ENCODE measurements at regions not wholly inside any gene's neighbourhood (a gene's known extent, or its start where the extent isn't known, plus 50 kb on each side); places are given as distances from the start of the nearest gene placed in this dataset.

GRCh38 chr10:59077855-59078254 is 98.6 kb upstream of the PHYHIPL start:
- H3K4me1 ChIP-seq (ENCODE audit: insufficient read depth, low read length): peaks cover 3% of the 10 kb centered on the region
- H3K27ac ChIP-seq (ENCODE audit: low read depth, low read length): no peak overlapping the region
- no peak overlapping the region for H3K9ac ChIP-seq (ENCODE audit: low read length)
- no peaks in the 10 kb centered on the region for H3K9me3 ChIP-seq (ENCODE audit: low read length)
- no peak overlapping the region for H3K4me3 ChIP-seq (ENCODE audit: low read depth in 1 of 2, low read length in 2 of 2)
- no peaks in the 10 kb centered on the region for H3K36me3 ChIP-seq (ENCODE audit: insufficient read depth, low read length)
- H3K27me3 ChIP-seq (ENCODE audit: control insufficient read depth in 1 of 2, insufficient read depth in 2 of 2, low read length in 2 of 2): no peaks in the 10 kb centered on the region

GRCh38 chr10:59078978-59079377 is 97.5 kb upstream of the PHYHIPL start:
- Histone ChIP-seq H3K4me1 (ENCODE audit: insufficient read depth, low read length) (peaks cover 3% of the 10 kb centered on the region), H3K9ac (ENCODE audit: low read length) (no peak overlapping the region), H3K4me3 (ENCODE audit: low read depth in 1 of 2, low read length in 2 of 2) (no peak overlapping the region), H3K9me3 (ENCODE audit: low read length) (no peaks in the 10 kb centered on the region), H3K27me3 (ENCODE audit: control insufficient read depth in 1 of 2, insufficient read depth in 2 of 2, low read length in 2 of 2) (no peaks in the 10 kb centered on the region), H3K36me3 (ENCODE audit: insufficient read depth, low read length) (no peaks in the 10 kb centered on the region), H3K27ac (ENCODE audit: low read depth, low read length) (no peak overlapping the region)

GRCh38 chr10:59079386-59080226 is 96.8 kb upstream of the PHYHIPL start:
- no peak overlapping the region for H3K27ac ChIP-seq (ENCODE audit: low read depth, low read length)
- no peak overlapping the region for H3K9ac ChIP-seq (ENCODE audit: low read length)
- H3K36me3 ChIP-seq (ENCODE audit: insufficient read depth, low read length): no peaks in the 10 kb centered on the region
- no peaks in the 10 kb centered on the region for H3K27me3 ChIP-seq (ENCODE audit: control insufficient read depth in 1 of 2, insufficient read depth in 2 of 2, low read length in 2 of 2)
- peaks cover 3% of the 10 kb centered on the region for H3K4me1 ChIP-seq (ENCODE audit: insufficient read depth, low read length)
- no peaks in the 10 kb centered on the region for H3K9me3 ChIP-seq (ENCODE audit: low read length)
- H3K4me3 ChIP-seq (ENCODE audit: low read depth in 1 of 2, low read length in 2 of 2): no peak overlapping the region

DNA sequence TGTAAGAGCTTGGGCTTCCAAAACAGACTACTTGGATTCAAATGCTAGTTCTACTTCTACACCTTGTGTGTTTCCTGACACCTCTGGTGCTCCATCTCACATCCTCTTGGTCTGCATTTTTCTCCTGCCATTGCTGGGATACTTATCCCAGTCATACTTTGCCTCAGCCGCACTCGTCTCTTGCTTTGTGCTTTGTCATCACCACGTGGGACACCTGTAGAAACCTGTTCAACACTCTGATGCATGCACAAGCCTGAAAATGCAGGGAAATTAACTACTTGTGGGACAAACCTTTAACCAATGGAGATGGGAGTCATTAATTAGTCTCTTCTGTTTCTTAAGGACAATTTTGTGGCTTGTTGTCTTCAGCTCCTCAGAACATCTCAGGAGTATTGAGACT is 94.2 kb upstream of the PHYHIPL start:
- Histone ChIP-seq H3K4me1 (ENCODE audit: insufficient read depth, low read length) (peaks cover 3% of the 10 kb centered on the region), H3K9ac (ENCODE audit: low read length) (no peak overlapping the region), H3K36me3 (ENCODE audit: insufficient read depth, low read length) (no peaks in the 10 kb centered on the region), H3K9me3 (ENCODE audit: low read length) (no peaks in the 10 kb centered on the region), H3K4me3 (ENCODE audit: low read depth in 1 of 2, low read length in 2 of 2) (no peak overlapping the region), H3K27ac (ENCODE audit: low read depth, low read length) (no peak overlapping the region), H3K27me3 (ENCODE audit: control insufficient read depth in 1 of 2, insufficient read depth in 2 of 2, low read length in 2 of 2) (no peaks in the 10 kb centered on the region)

DNA sequence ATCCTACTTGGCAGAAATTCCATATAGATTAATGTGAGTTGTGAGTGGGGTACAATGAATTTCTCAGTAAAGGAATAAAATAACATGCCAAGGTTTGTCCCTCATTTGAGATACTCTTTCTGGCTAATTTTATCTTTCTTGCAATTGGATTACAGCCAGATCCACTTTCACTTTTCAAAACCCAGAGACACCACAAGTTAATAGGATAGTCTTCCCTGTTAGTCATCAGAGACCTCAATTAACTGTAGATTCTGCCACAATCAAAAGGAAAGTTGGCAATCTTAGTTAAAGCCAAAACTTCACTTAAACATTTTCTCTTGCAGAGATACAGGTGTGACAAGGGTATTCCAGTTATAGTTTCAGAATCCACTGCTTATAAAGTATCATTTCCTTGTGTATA is 91.4 kb upstream of the PHYHIPL start:
- H3K27ac ChIP-seq (ENCODE audit: low read depth, low read length): no peak overlapping the region

GRCh38 chr10:59085711-59086502 is 90.5 kb upstream of the PHYHIPL start:
- H3K36me3 ChIP-seq (ENCODE audit: insufficient read depth, low read length): no peaks in the 10 kb centered on the region
- no peak overlapping the region for H3K4me3 ChIP-seq (ENCODE audit: low read depth in 1 of 2, low read length in 2 of 2)
- no peak overlapping the region for H3K9ac ChIP-seq (ENCODE audit: low read length)
- no peaks in the 10 kb centered on the region for H3K9me3 ChIP-seq (ENCODE audit: low read length)
- no peak overlapping the region for H3K27ac ChIP-seq (ENCODE audit: low read depth, low read length)
- peaks cover 3% of the 10 kb centered on the region for H3K4me1 ChIP-seq (ENCODE audit: insufficient read depth, low read length)
- no peaks in the 10 kb centered on the region for H3K27me3 ChIP-seq (ENCODE audit: control insufficient read depth in 1 of 2, insufficient read depth in 2 of 2, low read length in 2 of 2)

More for the DNA sequence above, 91.4 kb upstream of the PHYHIPL start:
- no peak overlapping the region for H3K9ac ChIP-seq (ENCODE audit: low read length)
- no peaks in the 10 kb centered on the region for H3K36me3 ChIP-seq (ENCODE audit: insufficient read depth, low read length)
- H3K4me1 ChIP-seq (ENCODE audit: insufficient read depth, low read length): peaks cover 3% of the 10 kb centered on the region
- no peaks in the 10 kb centered on the region for H3K27me3 ChIP-seq (ENCODE audit: control insufficient read depth in 1 of 2, insufficient read depth in 2 of 2, low read length in 2 of 2)
- H3K4me3 ChIP-seq (ENCODE audit: low read depth in 1 of 2, low read length in 2 of 2): no peak overlapping the region
- no peaks in the 10 kb centered on the region for H3K9me3 ChIP-seq (ENCODE audit: low read length)

- Histone ChIP-seq H3K27ac (ENCODE audit: low read depth, low read length) (no peak overlapping the region), H3K9me3 (ENCODE audit: low read length) (no peaks in the 10 kb centered on the region), H3K9ac (ENCODE audit: low read length) (no peak overlapping the region), H3K4me1 (ENCODE audit: insufficient read depth, low read length) (no peaks in the 10 kb centered on the region), H3K36me3 (ENCODE audit: insufficient read depth, low read length) (no peaks in the 10 kb centered on the region), H3K4me3 (ENCODE audit: low read depth in 1 of 2, low read length in 2 of 2) (no peak overlapping the region), H3K27me3 (ENCODE audit: control insufficient read depth in 1 of 2, insufficient read depth in 2 of 2, low read length in 2 of 2) (no peaks in the 10 kb centered on the region)
These were observed 89.0 kb upstream of the PHYHIPL start for GRCh38 chr10:59087486-59087885.

GRCh38 chr10:59088912-59089573 is 87.4 kb upstream of the PHYHIPL start:
- Histone ChIP-seq H3K4me3 (ENCODE audit: low read depth in 1 of 2, low read length in 2 of 2) (no peak overlapping the region), H3K36me3 (ENCODE audit: insufficient read depth, low read length) (no peaks in the 10 kb centered on the region), H3K27ac (ENCODE audit: low read depth, low read length) (no peak overlapping the region), H3K9ac (ENCODE audit: low read length) (no peak overlapping the region), H3K9me3 (ENCODE audit: low read length) (no peaks in the 10 kb centered on the region), H3K4me1 (ENCODE audit: insufficient read depth, low read length) (no peaks in the 10 kb centered on the region), H3K27me3 (ENCODE audit: control insufficient read depth in 1 of 2, insufficient read depth in 2 of 2, low read length in 2 of 2) (no peaks in the 10 kb centered on the region)

DNA sequence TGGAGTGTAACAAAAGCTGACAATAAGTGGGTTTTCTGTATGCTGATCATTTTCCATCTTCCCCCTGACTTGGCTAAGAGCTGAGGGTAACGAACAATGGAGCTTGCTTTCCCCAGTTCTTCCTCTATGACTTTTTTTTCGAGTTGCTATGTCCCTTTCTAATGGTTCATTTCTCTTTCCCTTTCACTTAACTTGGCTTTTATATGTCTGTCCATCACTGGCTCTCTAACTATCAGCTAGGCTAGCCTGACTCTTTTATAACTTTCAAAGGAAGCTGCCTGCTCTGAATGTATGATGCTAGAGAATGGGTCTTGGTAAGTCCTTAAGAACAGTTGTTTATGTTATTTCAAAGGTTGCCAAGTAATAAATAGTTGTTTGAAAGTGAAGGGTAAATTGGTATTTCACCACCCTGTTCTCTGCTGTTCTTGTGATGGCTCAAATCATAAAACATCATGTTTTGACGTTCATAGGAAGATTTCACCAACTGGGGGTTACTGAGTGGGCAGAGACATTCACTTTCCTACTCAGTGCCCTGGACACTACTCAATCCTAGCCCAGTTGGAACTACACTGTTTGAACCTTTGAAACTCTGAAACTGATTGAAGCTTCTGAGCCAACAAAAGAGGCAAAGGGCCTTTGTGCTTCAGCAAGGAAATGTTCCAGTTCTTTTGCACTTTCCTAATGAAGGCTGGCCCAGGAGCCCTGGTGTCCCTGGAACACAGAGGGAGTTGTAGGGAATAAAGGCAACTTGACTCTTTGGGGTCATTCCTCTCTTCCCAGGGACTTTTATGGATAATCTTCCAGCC is 85.4 kb upstream of the PHYHIPL start:
- no peaks in the 10 kb centered on the region for H3K4me1 ChIP-seq (ENCODE audit: insufficient read depth, low read length)

GRCh38 chr10:59093461-59093860 is 83.0 kb upstream of the PHYHIPL start:
- Histone ChIP-seq H3K4me3 (ENCODE audit: low read depth in 1 of 2, low read length in 2 of 2) (no peak overlapping the region), H3K9ac (ENCODE audit: low read length) (no peak overlapping the region), H3K4me1 (ENCODE audit: insufficient read depth, low read length) (peaks cover 4% of the 10 kb centered on the region), H3K27ac (ENCODE audit: low read depth, low read length) (no peak overlapping the region), H3K27me3 (ENCODE audit: control insufficient read depth in 1 of 2, insufficient read depth in 2 of 2, low read length in 2 of 2) (no peaks in the 10 kb centered on the region), H3K36me3 (ENCODE audit: insufficient read depth, low read length) (no peaks in the 10 kb centered on the region), H3K9me3 (ENCODE audit: low read length) (no peaks in the 10 kb centered on the region)

More for the DNA sequence above, 85.4 kb upstream of the PHYHIPL start:
- no peak overlapping the region for H3K4me3 ChIP-seq (ENCODE audit: low read depth in 1 of 2, low read length in 2 of 2)
- no peak overlapping the region for H3K9ac ChIP-seq (ENCODE audit: low read length)
- no peak overlapping the region for H3K27ac ChIP-seq (ENCODE audit: low read depth, low read length)
- H3K27me3 ChIP-seq (ENCODE audit: control insufficient read depth in 1 of 2, insufficient read depth in 2 of 2, low read length in 2 of 2): no peaks in the 10 kb centered on the region
- H3K36me3 ChIP-seq (ENCODE audit: insufficient read depth, low read length): no peaks in the 10 kb centered on the region
- no peaks in the 10 kb centered on the region for H3K9me3 ChIP-seq (ENCODE audit: low read length)

GRCh38 chr10:59096631-59097030 is 79.8 kb upstream of the PHYHIPL start:
- Histone ChIP-seq H3K27me3 (ENCODE audit: control insufficient read depth in 1 of 2, insufficient read depth in 2 of 2, low read length in 2 of 2) (no peaks in the 10 kb centered on the region), H3K9ac (ENCODE audit: low read length) (no peak overlapping the region), H3K4me1 (ENCODE audit: insufficient read depth, low read length) (peaks cover 15% of the 10 kb centered on the region), H3K27ac (ENCODE audit: low read depth, low read length) (no peak overlapping the region), H3K4me3 (ENCODE audit: low read depth in 1 of 2, low read length in 2 of 2) (no peak overlapping the region), H3K9me3 (ENCODE audit: low read length) (no peaks in the 10 kb centered on the region), H3K36me3 (ENCODE audit: insufficient read depth, low read length) (no peaks in the 10 kb centered on the region)

All from muscle layer of colon (tissue), 2 donors.